IMR-90 (cell line): ENCODE measurements at regions not wholly inside any gene's neighbourhood (a gene's known extent, or its start where the extent isn't known, plus 50 kb on each side); places are given as distances from the start of the nearest gene placed in this dataset.
"Not testable (repeated sequence)": the region's sequence is repeated elsewhere in the genome, so short reads cannot be mapped to it uniquely, and the experiment has no call there.

Experiments
- ATAC-seq: fragments of 200-7000 bp; cut with Tn5 transposase; 2 replicates; pipeline ENCODE4 v1.9.1; 2020; ENCODE audit warnings: low read depth, mild to moderate bottlenecking, moderate library complexity
- BruUV-seq: library from RNA; stranded (reverse); fragments of 400-500 nt; replicated peaks from 2 replicates; lab custom pipeline; 2021; lab: Mats Ljungman, UMichigan
- CTCF ChIA-PET: fragments of 300-600 bp; formaldehyde crosslinking; extraction: SDS; loops from one replicate; lab custom pipeline; 2021; ENCODE audit warnings: antibody characterized with exemption; lab: Yijun Ruan, JAX
- POLR2A ChIA-PET: fragments of 300-600 bp; sonication (Branson Sonifier 250); formaldehyde crosslinking; loops from one replicate; lab custom pipeline; 2022; ENCODE audit warnings: antibody characterized with exemption; ENCODE audit not compliant: unreplicated experiment; lab: Charles Lee
- DNase-seq: peaks from one replicate; pipeline ENCODE4 v3.0.0; 2013
- H2AFZ ChIP-seq: replicated peaks from 2 replicates; pipeline ENCODE3; 2013; ENCODE audit warnings: low read length, mild to moderate bottlenecking; ENCODE audit not compliant: poor library complexity
- H2AK5ac ChIP-seq: 2 replicates; pipeline ENCODE4 v1.6.1; 2013; ENCODE audit warnings: low read depth, low read length, inconsistent platforms
- H2AK9ac ChIP-seq: replicated peaks from 2 replicates; pipeline ENCODE3; 2013; ENCODE audit warnings: mild to moderate bottlenecking, low read depth, low read length, moderate library complexity; ENCODE audit not compliant: poor library complexity
- H2BK120ac ChIP-seq: 2 replicates; pipeline ENCODE4 v1.6.1; 2013; ENCODE audit warnings: low read depth, low read length, inconsistent platforms
- H2BK15ac ChIP-seq: 3 replicates; pipeline ENCODE4 v1.6.1; 2013; ENCODE audit warnings: low read depth, low read length, inconsistent platforms
- H2BK20ac ChIP-seq: 2 replicates; pipeline ENCODE4 v1.6.1; 2013; ENCODE audit warnings: low read depth, mild to moderate bottlenecking, inconsistent platforms, low read length, moderate library complexity
- H2BK5ac ChIP-seq: 2 replicates; pipeline ENCODE4 v1.6.1; 2013; ENCODE audit warnings: mild to moderate bottlenecking, low read depth, low read length, inconsistent platforms; ENCODE audit not compliant: poor library complexity, severe bottlenecking
- H3K14ac ChIP-seq: replicated peaks from 2 replicates; pipeline ENCODE4 v1.6.1; 2013; ENCODE audit warnings: low read depth, low read length, inconsistent platforms
- H3K18ac ChIP-seq: 2 replicates; pipeline ENCODE4 v1.6.1; 2013; ENCODE audit warnings: low read depth, low read length, control low read depth
- H3K23ac ChIP-seq: 2 replicates; pipeline ENCODE4 v1.6.1; 2013; ENCODE audit warnings: low read depth, low read length, inconsistent platforms
- H3K27ac ChIP-seq: 2 replicates; pipeline ENCODE4 v1.5.1; 2013; ENCODE audit warnings: mild to moderate bottlenecking, control low read depth, low read length; ENCODE audit not compliant: insufficient read depth
- H3K27me3 ChIP-seq: 2 replicates; pipeline ENCODE4 v1.6.1; 2013; ENCODE audit warnings: low read length; ENCODE audit not compliant: control insufficient read depth, insufficient read depth
- H3K36me3 ChIP-seq: 2 replicates; pipeline ENCODE4 v1.6.1; 2013; ENCODE audit warnings: low read length, mixed read lengths; ENCODE audit not compliant: control insufficient read depth, insufficient read depth
- H3K4ac ChIP-seq: 2 replicates; pipeline ENCODE4 v1.6.1; 2013; ENCODE audit warnings: low read depth, low read length, inconsistent platforms
- H3K4me1 ChIP-seq: 2 replicates; pipeline ENCODE4 v1.6.1; 2013; ENCODE audit warnings: low read length, mixed read lengths; ENCODE audit not compliant: control insufficient read depth, insufficient read depth
- H3K4me2 ChIP-seq: 2 replicates; pipeline ENCODE4 v1.6.1; 2013; ENCODE audit warnings: low read depth, mild to moderate bottlenecking, control low read depth, low read length, moderate library complexity
- H3K4me3 ChIP-seq: 2 replicates; pipeline ENCODE4 v1.5.1; 2013; ENCODE audit warnings: low read depth, mild to moderate bottlenecking, control low read depth, low read length, moderate library complexity; ENCODE audit not compliant: insufficient read depth
- H3K56ac ChIP-seq: 2 replicates; pipeline ENCODE4 v1.6.1; 2013; ENCODE audit warnings: low read length, inconsistent platforms; ENCODE audit not compliant: insufficient read depth; ENCODE audit errors: extremely low read depth
- H3K79me1 ChIP-seq, 2 experiments: 2 replicates each; pipeline ENCODE4 v1.6.1; 2013; ENCODE audit warnings: low read length in 2 of 2, inconsistent platforms in 1 of 2, low read depth in 1 of 2
- H3K9ac ChIP-seq: 2 replicates; pipeline ENCODE4 v1.6.1; 2013; ENCODE audit warnings: low read depth, low read length, control low read depth
- H3K9me1 ChIP-seq: 2 replicates; pipeline ENCODE4 v1.6.1; 2013; ENCODE audit warnings: low read length, inconsistent platforms; ENCODE audit not compliant: insufficient read depth
- H3K9me3 ChIP-seq: 2 replicates; pipeline ENCODE4 v1.6.1; 2013; ENCODE audit warnings: low read length; ENCODE audit not compliant: control insufficient read depth, insufficient read depth
- H4K20me1 ChIP-seq: 2 replicates; pipeline ENCODE4 v1.6.1; 2013; ENCODE audit warnings: low read length, inconsistent platforms; ENCODE audit not compliant: insufficient read depth
- H4K5ac ChIP-seq: 2 replicates; pipeline ENCODE4 v1.6.1; 2013; ENCODE audit warnings: mild to moderate bottlenecking, low read depth, low read length, control low read depth
- H4K8ac ChIP-seq, 2 experiments: 2 replicates each; pipeline ENCODE4 v1.6.1; 2013; ENCODE audit warnings: low read depth in 2 of 2, low read length in 2 of 2, control low read depth in 1 of 2, inconsistent platforms in 1 of 2
- H4K91ac ChIP-seq: 2 replicates; pipeline ENCODE4 v1.6.1; 2013; ENCODE audit warnings: low read depth, low read length, inconsistent platforms; ENCODE audit not compliant: insufficient read depth
- WGBS, 2 experiments: methylation state at CpG; one replicate each; pipeline versions ENCODE4 v1.1.5 to v1.1.7; 2013; ENCODE audit warnings: missing lambda C conversion rate in 2 of 2; ENCODE audit not compliant: insufficient read length in 1 of 2; ENCODE audit errors: extremely low coverage in 2 of 2; 5-methylcytosine and 5-hydroxymethylcytosine counted together
- dilution Hi-C: fragments of 300-500 bp; cut with HindIII; formaldehyde crosslinking; loops from one replicate; pipeline ENCODE4 v1.14.3; 2018; ENCODE audit warnings: low sequenced_read_pairs; ENCODE audit not compliant: unreplicated experiment
- in situ Hi-C: fragments of 300-500 bp; cut with MboI; formaldehyde crosslinking; loops from 3 replicates; pipeline ENCODE4 v1.14.3; 2019; ENCODE audit warnings: low sequenced_read_pairs, inconsistent platforms, mixed read lengths
- intact Hi-C: fragments of 100-400 bp; cut with micrococcal nuclease; formaldehyde crosslinking; loops from 2 replicates; pipeline ENCODE4 v1.10.0; 2022

GRCh38 chrX:150230952-150231351 is 132.2 kb upstream of the MAMLD1 start:
- CTCF ChIA-PET, H4K8ac ChIP-seq, H4K5ac ChIP-seq, H3K4me3 ChIP-seq, H3K56ac ChIP-seq, H2BK5ac ChIP-seq, H2BK20ac ChIP-seq, H3K4me1 ChIP-seq, H3K23ac ChIP-seq, in situ Hi-C loops, H3K4ac ChIP-seq, DNase-seq, ATAC-seq, H4K91ac ChIP-seq, H2BK120ac ChIP-seq, POLR2A ChIA-PET, H3K9me1 ChIP-seq, H2AFZ ChIP-seq, H3K27ac ChIP-seq, BruUV-seq, H3K4me2 ChIP-seq, H3K27me3 ChIP-seq, intact Hi-C loops, dilution Hi-C loops, H3K18ac ChIP-seq, H2AK5ac ChIP-seq, H2BK15ac ChIP-seq, H3K14ac ChIP-seq, H4K20me1 ChIP-seq, H3K36me3 ChIP-seq, H2AK9ac ChIP-seq, H3K9me3 ChIP-seq, H3K79me1 ChIP-seq, H3K9ac ChIP-seq: not testable (repeated sequence)
- WGBS, 2 experiments, result no CpG with 5 or more reads among the region's 6 CpGs

DNA sequence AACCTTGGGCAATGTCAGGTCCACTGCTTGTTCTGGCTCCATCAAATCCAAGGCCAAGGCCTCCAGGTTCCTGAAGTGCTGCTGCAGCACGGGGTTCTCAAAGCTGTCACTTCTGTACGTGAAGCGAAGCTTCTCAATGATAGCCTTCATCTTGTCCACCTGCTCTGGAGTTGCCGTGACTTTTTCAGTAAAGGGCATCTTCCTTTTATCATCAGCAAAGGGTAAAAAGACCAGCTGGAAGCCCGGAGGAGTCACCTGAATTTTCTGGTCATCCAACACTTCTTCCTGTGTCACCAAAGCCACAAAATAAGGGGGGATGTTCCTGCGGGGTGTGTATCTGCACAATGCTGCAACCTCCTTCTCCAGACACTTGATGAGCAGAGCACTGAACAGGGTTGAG is 131.7 kb upstream of the MAMLD1 start:
- POLR2A ChIA-PET, H3K4me2 ChIP-seq, CTCF ChIA-PET: not testable (repeated sequence)

More for the DNA sequence above, 131.7 kb upstream of the MAMLD1 start:
- H3K9me3 ChIP-seq, H3K27me3 ChIP-seq, H3K56ac ChIP-seq, BruUV-seq, H3K4ac ChIP-seq, H3K27ac ChIP-seq, H2AK9ac ChIP-seq, in situ Hi-C loops, H2BK20ac ChIP-seq, H3K4me1 ChIP-seq, intact Hi-C loops, H3K18ac ChIP-seq, H2BK5ac ChIP-seq, H3K9me1 ChIP-seq, H2BK15ac ChIP-seq, H3K4me3 ChIP-seq, H3K23ac ChIP-seq, DNase-seq, H4K20me1 ChIP-seq, H2AK5ac ChIP-seq, H3K14ac ChIP-seq, H3K79me1 ChIP-seq, dilution Hi-C loops, H2BK120ac ChIP-seq, H3K36me3 ChIP-seq, H3K9ac ChIP-seq, H2AFZ ChIP-seq, ATAC-seq, H4K91ac ChIP-seq, H4K8ac ChIP-seq, H4K5ac ChIP-seq: not testable (repeated sequence)
- WGBS, 2 experiments, result no CpG with 5 or more reads among the region's 6 CpGs
